ENCODE measurements at regions not wholly inside any gene's neighbourhood (a gene's known extent, or its start where the extent isn't known, plus 50 kb on each side); places are given as distances from the start of the nearest gene placed in this dataset.

DNA sequence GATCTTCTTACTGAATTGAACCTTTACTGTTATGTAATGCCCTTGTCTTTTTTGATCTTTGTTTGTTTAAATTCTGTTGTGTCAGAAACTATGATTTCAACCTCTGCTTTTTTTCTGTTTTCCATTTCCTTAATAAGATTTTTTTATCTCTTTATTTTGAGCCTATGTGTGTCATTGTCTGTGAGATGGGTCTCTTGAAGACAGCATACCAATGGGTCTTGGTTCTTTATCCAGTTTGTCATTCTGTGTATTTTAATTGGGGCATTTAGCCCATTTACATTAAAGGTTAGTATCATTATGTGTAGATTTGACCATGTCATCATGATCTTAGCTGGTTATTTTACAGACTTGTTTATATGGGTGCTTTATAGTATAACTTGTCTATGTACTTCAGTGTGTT lies 1803.3 kb downstream of the SLITRK5 start:
- TF ChIP-seq, protein P1, sequence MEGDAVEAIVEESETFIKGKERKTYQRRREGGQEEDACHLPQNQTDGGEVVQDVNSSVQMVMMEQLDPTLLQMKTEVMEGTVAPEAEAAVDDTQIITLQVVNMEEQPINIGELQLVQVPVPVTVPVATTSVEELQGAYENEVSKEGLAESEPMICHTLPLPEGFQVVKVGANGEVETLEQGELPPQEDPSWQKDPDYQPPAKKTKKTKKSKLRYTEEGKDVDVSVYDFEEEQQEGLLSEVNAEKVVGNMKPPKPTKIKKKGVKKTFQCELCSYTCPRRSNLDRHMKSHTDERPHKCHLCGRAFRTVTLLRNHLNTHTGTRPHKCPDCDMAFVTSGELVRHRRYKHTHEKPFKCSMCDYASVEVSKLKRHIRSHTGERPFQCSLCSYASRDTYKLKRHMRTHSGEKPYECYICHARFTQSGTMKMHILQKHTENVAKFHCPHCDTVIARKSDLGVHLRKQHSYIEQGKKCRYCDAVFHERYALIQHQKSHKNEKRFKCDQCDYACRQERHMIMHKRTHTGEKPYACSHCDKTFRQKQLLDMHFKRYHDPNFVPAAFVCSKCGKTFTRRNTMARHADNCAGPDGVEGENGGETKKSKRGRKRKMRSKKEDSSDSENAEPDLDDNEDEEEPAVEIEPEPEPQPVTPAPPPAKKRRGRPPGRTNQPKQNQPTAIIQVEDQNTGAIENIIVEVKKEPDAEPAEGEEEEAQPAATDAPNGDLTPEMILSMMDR (IDR thresholded peaks at IDR 0.05): no peak
- TF ChIP-seq POLR2A (IDR thresholded peaks at IDR 0.05): no peak
